Left lung (tissue), 4 donors: ENCODE measurements at regions not wholly inside any gene's neighbourhood (a gene's known extent, or its start where the extent isn't known, plus 50 kb on each side); places are given as distances from the start of the nearest gene placed in this dataset.

ENCODE experiments used
- ATAC-seq: fragments of 200-7000 bp; cut with Tn5 transposase; one replicate; pipeline ENCODE4 v1.9.1; 2020; ENCODE audit warnings: moderate library complexity
- DNase-seq, 4 donors: peaks; one replicate each; pipeline ENCODE4 v3.0.0-alpha.2; 2013 to 2020
- H3K27ac ChIP-seq, 2 donors: fragments of 200-600 bp; sonication (generic) in 1 of 2; one replicate each; pipeline versions ENCODE4 v1.5.0 to v1.8.0; 2020 to 2021
- H3K27me3 ChIP-seq, 2 donors: fragments of 200-600 bp; sonication (generic) in 1 of 2; one replicate each; pipeline versions ENCODE4 v1.5.0 to v1.8.0; 2020 to 2021
- H3K36me3 ChIP-seq, 2 donors: fragments of 200-600 bp; sonication (generic) in 1 of 2; one replicate each; pipeline versions ENCODE4 v1.5.0 to v1.8.0; 2020 to 2021
- H3K4me1 ChIP-seq, 2 donors: fragments of 200-600 bp; one replicate each; pipeline ENCODE4 v1.8.0; 2021
- H3K4me3 ChIP-seq, 2 donors: fragments of 200-600 bp; sonication (generic) in 1 of 2; one replicate each; pipeline versions ENCODE4 v1.5.0 to v1.8.0; 2020 to 2021; ENCODE audit warnings: mild to moderate bottlenecking in 1 of 2
- H3K9me3 ChIP-seq, 2 donors: fragments of 200-600 bp; sonication (generic) in 1 of 2; one replicate each; pipeline versions ENCODE4 v1.5.0 to v1.8.0; 2020 to 2021
- intact Hi-C, 2 donors: fragments of 100-400 bp; cut with DNase I; formaldehyde crosslinking; loops; one replicate each; pipeline versions ENCODE4 v1.11.2 to v1.14.2; 2022
- TF ChIP-seq, protein P1 (sequence below), 2 donors: fragments of 200-600 bp; sonication (generic) in 1 of 2; IDR thresholded peaks; one replicate each; pipeline versions ENCODE4 v1.5.0 to v1.8.0; 2021; ENCODE audit warnings: antibody characterized with exemption in 2 of 2
- donor health status: DM: no; HTN: yes; CAD: no.
- donor health status: DM: no; HTN: no; CAD: no.

- no peaks in the 10 kb centered on the region for H3K27me3 ChIP-seq
- no peak overlapping the region for H3K4me3 ChIP-seq
- intact Hi-C loops, result no loop called here
- no peaks in the 10 kb centered on the region for H3K9me3 ChIP-seq
- no peaks in the 10 kb centered on the region for H3K36me3 ChIP-seq
- ATAC-seq, result no peak
- DNase-seq, result no peak
- H3K4me1 ChIP-seq, result no peaks in the 10 kb centered on the region
- TF ChIP-seq, protein P1, sequence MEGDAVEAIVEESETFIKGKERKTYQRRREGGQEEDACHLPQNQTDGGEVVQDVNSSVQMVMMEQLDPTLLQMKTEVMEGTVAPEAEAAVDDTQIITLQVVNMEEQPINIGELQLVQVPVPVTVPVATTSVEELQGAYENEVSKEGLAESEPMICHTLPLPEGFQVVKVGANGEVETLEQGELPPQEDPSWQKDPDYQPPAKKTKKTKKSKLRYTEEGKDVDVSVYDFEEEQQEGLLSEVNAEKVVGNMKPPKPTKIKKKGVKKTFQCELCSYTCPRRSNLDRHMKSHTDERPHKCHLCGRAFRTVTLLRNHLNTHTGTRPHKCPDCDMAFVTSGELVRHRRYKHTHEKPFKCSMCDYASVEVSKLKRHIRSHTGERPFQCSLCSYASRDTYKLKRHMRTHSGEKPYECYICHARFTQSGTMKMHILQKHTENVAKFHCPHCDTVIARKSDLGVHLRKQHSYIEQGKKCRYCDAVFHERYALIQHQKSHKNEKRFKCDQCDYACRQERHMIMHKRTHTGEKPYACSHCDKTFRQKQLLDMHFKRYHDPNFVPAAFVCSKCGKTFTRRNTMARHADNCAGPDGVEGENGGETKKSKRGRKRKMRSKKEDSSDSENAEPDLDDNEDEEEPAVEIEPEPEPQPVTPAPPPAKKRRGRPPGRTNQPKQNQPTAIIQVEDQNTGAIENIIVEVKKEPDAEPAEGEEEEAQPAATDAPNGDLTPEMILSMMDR (IDR thresholded peaks at IDR 0.05), result no peak
- H3K27ac ChIP-seq, result no peak overlapping the region
Measured at GRCh38 chr3:683770-684169, 409.1 kb upstream of the CNTN6 start.

- peaks cover 0 to 26% of the 10 kb centered on the region in 2 donors for H3K9me3 ChIP-seq
- no peak for ATAC-seq
- intact Hi-C loops, result no loop called here
Measured at GRCh38 chr3:690770-691169, 402.1 kb upstream of the CNTN6 start.

DNA sequence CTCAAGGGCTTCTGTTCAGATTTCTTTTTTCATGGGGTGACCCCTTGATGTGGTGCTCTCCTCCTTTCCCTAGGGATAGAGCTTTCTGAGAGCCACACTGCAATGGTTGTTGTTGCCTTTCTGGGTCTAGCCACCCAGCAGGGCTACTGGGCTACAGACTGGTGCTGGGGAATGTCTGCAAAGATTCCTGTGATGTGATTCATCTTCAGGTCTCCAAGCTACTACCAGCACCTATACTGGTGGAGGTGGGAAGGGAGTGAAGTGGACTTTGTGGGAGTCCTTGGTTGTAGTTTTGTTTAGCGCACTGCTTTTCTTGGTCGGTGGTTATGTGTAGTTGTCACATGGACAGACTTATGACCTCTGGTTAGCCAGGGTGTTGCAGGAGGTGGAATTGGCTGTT lies 392.3 kb upstream of the CNTN6 start:
- no peaks in the 10 kb centered on the region for H3K4me1 ChIP-seq
- no peak overlapping the region for H3K4me3 ChIP-seq
- TF ChIP-seq, protein P1 (IDR thresholded peaks at IDR 0.05), result no peak
- H3K27me3 ChIP-seq, result no peaks in the 10 kb centered on the region
- DNase-seq, result no peak
- H3K36me3 ChIP-seq, result no peaks in the 10 kb centered on the region
- H3K9me3 ChIP-seq, result peaks cover 0 to 18% of the 10 kb centered on the region in 2 donors
- intact Hi-C loops, result no loop called here
- no peak for ATAC-seq
- H3K27ac ChIP-seq, result no peak overlapping the region

More at GRCh38 chr3:690770-691169, 402.1 kb upstream of the CNTN6 start:
- no peak for DNase-seq
- no peaks in the 10 kb centered on the region for H3K27me3 ChIP-seq
- TF ChIP-seq, protein P1 (IDR thresholded peaks at IDR 0.05), result no peak
- no peak overlapping the region for H3K27ac ChIP-seq
- H3K4me1 ChIP-seq, result no peaks in the 10 kb centered on the region
- no peak overlapping the region for H3K4me3 ChIP-seq
- H3K36me3 ChIP-seq, result no peaks in the 10 kb centered on the region

GRCh38 chr3:707041-707440 lies 385.8 kb upstream of the CNTN6 start:
- Histone ChIP-seq H3K27ac (no peak overlapping the region), H3K36me3 (no peaks in the 10 kb centered on the region), H3K4me1 (no peaks in the 10 kb centered on the region), H3K9me3 (peaks cover 0 to 9% of the 10 kb centered on the region in 2 donors), H3K4me3 (no peak overlapping the region), H3K27me3 (no peaks in the 10 kb centered on the region)
- intact Hi-C loops, result no loop called here
- DNase-seq (no peak), ATAC-seq (no peak)
- TF ChIP-seq, protein P1 (IDR thresholded peaks at IDR 0.05), result no peak

DNA sequence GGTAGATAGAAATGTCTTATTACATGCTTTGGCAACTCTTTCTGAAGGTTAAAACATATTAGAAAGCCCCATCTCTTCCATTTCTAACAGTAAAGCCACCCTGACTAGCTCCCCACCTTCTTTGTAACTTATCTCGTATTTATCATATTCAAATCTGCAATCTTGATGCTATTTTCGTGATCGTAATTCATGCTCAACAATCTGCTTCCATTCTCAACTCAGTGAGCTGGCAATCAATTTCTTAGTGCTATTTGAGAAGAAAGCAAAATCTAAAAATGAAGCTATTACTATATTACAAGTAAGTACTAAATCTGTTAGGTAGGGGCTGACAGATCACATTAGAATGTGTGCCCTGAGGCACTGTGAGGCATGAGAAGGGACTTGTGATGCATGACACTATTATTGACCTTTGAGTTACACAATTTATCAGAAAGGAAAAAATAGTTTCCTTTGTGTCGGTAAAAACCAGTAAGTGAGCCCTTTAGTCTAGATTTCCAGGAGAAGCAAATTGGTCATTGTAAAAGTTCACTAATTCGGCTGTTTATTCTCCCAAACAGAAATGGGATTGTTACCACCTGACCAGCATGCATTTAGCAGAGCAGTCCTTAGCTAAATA lies 379.7 kb upstream of the CNTN6 start:
- peaks cover 0 to 13% of the 10 kb centered on the region in 2 donors for H3K9me3 ChIP-seq
- intact Hi-C loops, result no loop called here

More for the DNA sequence above, 379.7 kb upstream of the CNTN6 start:
- ATAC-seq, result no peak
- no peaks in the 10 kb centered on the region for H3K27me3 ChIP-seq
- H3K4me1 ChIP-seq, result no peaks in the 10 kb centered on the region
- no peak overlapping the region for H3K27ac ChIP-seq
- TF ChIP-seq, protein P1 (IDR thresholded peaks at IDR 0.05), result no peak
- no peak for DNase-seq
- H3K4me3 ChIP-seq, result no peak overlapping the region
- no peaks in the 10 kb centered on the region for H3K36me3 ChIP-seq
